Activated B cell treated with CpG ODN at 0.5 μM for 24 hours (primary cell): ENCODE measurements at regions not wholly inside any gene's neighbourhood (a gene's known extent, or its start where the extent isn't known, plus 50 kb on each side); places are given as distances from the start of the nearest gene placed in this dataset.

ENCODE experiments used
- ATAC-seq: fragments of 200-7000 bp; cut with Tn5 transposase; one replicate; pipeline ENCODE4 v1.10.0; 2021; ENCODE audit warnings: low read depth, mild to moderate bottlenecking, moderate library complexity
- CTCF ChIA-PET: fragments of 350-600 bp; sonication (Branson Sonifier 250); formaldehyde crosslinking; loops from one replicate; lab custom pipeline; 2021; ENCODE audit warnings: antibody characterized with exemption; lab: Charles Lee
- POLR2A ChIA-PET: fragments of 350-600 bp; sonication (Branson Sonifier 250); formaldehyde crosslinking; loops from one replicate; lab custom pipeline; 2021; ENCODE audit warnings: antibody characterized with exemption; lab: Charles Lee
- DNase-seq: peaks from one replicate; pipeline ENCODE4 v3.0.0; 2022
- H3K27ac Mint-ChIP-seq: one replicate; pipeline ENCODE4 v1.8.0; 2020; ENCODE audit warnings: mixed read lengths
- H3K27me3 Mint-ChIP-seq: one replicate; pipeline ENCODE4 v1.8.0; 2021; ENCODE audit warnings: mixed read lengths
- H3K36me3 Mint-ChIP-seq: one replicate; pipeline ENCODE4 v1.8.0; 2021; ENCODE audit warnings: low read depth, mixed read lengths
- H3K4me1 Mint-ChIP-seq: one replicate; pipeline ENCODE4 v1.8.0; 2021; ENCODE audit warnings: mixed read lengths
- H3K4me3 Mint-ChIP-seq: one replicate; pipeline ENCODE4 v1.8.0; 2020; ENCODE audit warnings: mild to moderate bottlenecking, mixed read lengths
- H3K9me3 Mint-ChIP-seq: one replicate; pipeline ENCODE4 v1.8.0; 2020; ENCODE audit warnings: mixed read lengths
- CTCF ChIP-seq: fragments of 200-600 bp; IDR thresholded peaks from one replicate; pipeline ENCODE4 v1.8.0; 2022; ENCODE audit warnings: antibody characterized with exemption, mild to moderate bottlenecking
- intact Hi-C: fragments of 100-400 bp; cut with micrococcal nuclease; formaldehyde crosslinking; loops from one replicate; pipeline ENCODE4 v1.15.1; 2024

- TF ChIP-seq CTCF: no peak
- H3K27ac Mint-ChIP-seq: no peak overlapping the region
- H3K27me3 Mint-ChIP-seq: no peaks in the 10 kb centered on the region
- POLR2A ChIA-PET: no interaction called here
- H3K4me3 Mint-ChIP-seq: no peak overlapping the region
- intact Hi-C loops: no loop called here
- CTCF ChIA-PET: no interaction called here
- DNase-seq (no peak), ATAC-seq (no peak)
- no peaks in the 10 kb centered on the region for H3K4me1 Mint-ChIP-seq
- H3K36me3 Mint-ChIP-seq: no peaks in the 10 kb centered on the region
- H3K9me3 Mint-ChIP-seq: no peaks in the 10 kb centered on the region
Observed at GRCh38 chr5:87906962-87907361, 361.7 kb downstream of the TMEM161B start.

- Mint-ChIP-seq H3K4me3 (no peak overlapping the region), H3K9me3 (no peaks in the 10 kb centered on the region), H3K27me3 (no peaks in the 10 kb centered on the region), H3K27ac (no peak overlapping the region), H3K4me1 (no peaks in the 10 kb centered on the region), H3K36me3 (no peaks in the 10 kb centered on the region)
- ATAC-seq (no peak), DNase-seq (no peak)
- ChIA-PET POLR2A (no interaction called here), CTCF (no interaction called here)
- TF ChIP-seq CTCF: no peak
- intact Hi-C loops: no loop called here
Observed at GRCh38 chr5:87900419-87900818, 368.2 kb downstream of the TMEM161B start.

- no peak overlapping the region for H3K4me3 Mint-ChIP-seq
- H3K4me1 Mint-ChIP-seq: no peaks in the 10 kb centered on the region
- POLR2A ChIA-PET: no interaction called here
- CTCF ChIA-PET: no interaction called here
- intact Hi-C loops: no loop called here
- H3K9me3 Mint-ChIP-seq: no peaks in the 10 kb centered on the region
- no peaks in the 10 kb centered on the region for H3K27me3 Mint-ChIP-seq
- ATAC-seq (no peak), DNase-seq (no peak)
- no peak overlapping the region for H3K27ac Mint-ChIP-seq
- H3K36me3 Mint-ChIP-seq: no peaks in the 10 kb centered on the region
- no peak for TF ChIP-seq CTCF
Observed at GRCh38 chr5:87899721-87900131, 368.9 kb downstream of the TMEM161B start.

GRCh38 chr5:87899208-87899661 is 369.4 kb downstream of the TMEM161B start:
- TF ChIP-seq CTCF: no peak
- no peak overlapping the region for H3K27ac Mint-ChIP-seq
- no peaks in the 10 kb centered on the region for H3K27me3 Mint-ChIP-seq
- H3K4me1 Mint-ChIP-seq: no peaks in the 10 kb centered on the region
- intact Hi-C loops: no loop called here
- CTCF ChIA-PET: no interaction called here
- POLR2A ChIA-PET: no interaction called here
- no peaks in the 10 kb centered on the region for H3K9me3 Mint-ChIP-seq
- no peaks in the 10 kb centered on the region for H3K36me3 Mint-ChIP-seq
- no peak overlapping the region for H3K4me3 Mint-ChIP-seq
- ATAC-seq (no peak), DNase-seq (no peak)

GRCh38 chr5:87898574-87898973 is 370.1 kb downstream of the TMEM161B start:
- TF ChIP-seq CTCF: no peak
- DNase-seq: no peak
- Mint-ChIP-seq H3K4me1 (no peaks in the 10 kb centered on the region), H3K9me3 (no peaks in the 10 kb centered on the region), H3K27me3 (no peaks in the 10 kb centered on the region), H3K36me3 (no peaks in the 10 kb centered on the region), H3K4me3 (no peak overlapping the region), H3K27ac (no peak overlapping the region)
- ChIA-PET POLR2A (no interaction called here), CTCF (no interaction called here)
- no peak for ATAC-seq
- intact Hi-C loops: no loop called here
